ENCODE measurements at regions not wholly inside any gene's neighbourhood (a gene's known extent, or its start where the extent isn't known, plus 50 kb on each side); places are given as distances from the start of the nearest gene placed in this dataset.

DNA sequence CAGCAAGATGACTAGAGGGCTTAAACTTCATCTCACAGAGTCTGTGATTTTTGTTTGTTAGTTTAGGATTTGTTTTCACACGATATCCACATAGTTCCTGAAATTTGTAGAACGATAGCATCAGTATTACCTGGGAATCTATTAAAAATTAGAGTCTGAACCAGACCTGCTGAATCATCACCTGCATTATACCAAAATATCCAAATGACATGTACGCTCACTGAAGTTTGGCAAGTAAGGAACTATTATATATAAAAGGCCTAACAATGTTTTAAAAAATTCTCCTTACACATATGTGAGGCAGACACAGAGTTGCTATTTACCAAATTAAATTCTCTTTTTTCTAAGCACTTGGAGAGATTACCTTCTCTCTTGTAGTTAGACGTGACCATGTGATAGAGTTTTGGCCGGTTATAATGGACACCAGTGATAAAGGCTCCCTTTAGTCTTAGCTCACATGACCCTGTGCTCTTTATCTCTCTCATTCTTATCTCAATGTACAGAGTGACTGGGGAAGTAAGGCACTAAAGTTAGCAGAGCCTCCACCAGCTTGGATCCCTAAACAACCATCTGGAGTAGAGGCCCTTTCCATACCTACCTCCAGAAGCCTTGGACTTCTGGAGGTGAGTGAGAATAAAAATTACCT is 363.1 kb downstream of the DSC3 start:
- TF ChIP-seq CTCF (IDR thresholded peaks at IDR 0.05; ENCODE audit: insufficient read depth, low read length) = no peak
- TF ChIP-seq POLR2AphosphoS5 (IDR thresholded peaks at IDR 0.05; ENCODE audit: low read depth) = no peak
- TF ChIP-seq GABPA (IDR thresholded peaks at IDR 0.05; ENCODE audit: low read depth) = no peak
- TF ChIP-seq, protein P1, sequence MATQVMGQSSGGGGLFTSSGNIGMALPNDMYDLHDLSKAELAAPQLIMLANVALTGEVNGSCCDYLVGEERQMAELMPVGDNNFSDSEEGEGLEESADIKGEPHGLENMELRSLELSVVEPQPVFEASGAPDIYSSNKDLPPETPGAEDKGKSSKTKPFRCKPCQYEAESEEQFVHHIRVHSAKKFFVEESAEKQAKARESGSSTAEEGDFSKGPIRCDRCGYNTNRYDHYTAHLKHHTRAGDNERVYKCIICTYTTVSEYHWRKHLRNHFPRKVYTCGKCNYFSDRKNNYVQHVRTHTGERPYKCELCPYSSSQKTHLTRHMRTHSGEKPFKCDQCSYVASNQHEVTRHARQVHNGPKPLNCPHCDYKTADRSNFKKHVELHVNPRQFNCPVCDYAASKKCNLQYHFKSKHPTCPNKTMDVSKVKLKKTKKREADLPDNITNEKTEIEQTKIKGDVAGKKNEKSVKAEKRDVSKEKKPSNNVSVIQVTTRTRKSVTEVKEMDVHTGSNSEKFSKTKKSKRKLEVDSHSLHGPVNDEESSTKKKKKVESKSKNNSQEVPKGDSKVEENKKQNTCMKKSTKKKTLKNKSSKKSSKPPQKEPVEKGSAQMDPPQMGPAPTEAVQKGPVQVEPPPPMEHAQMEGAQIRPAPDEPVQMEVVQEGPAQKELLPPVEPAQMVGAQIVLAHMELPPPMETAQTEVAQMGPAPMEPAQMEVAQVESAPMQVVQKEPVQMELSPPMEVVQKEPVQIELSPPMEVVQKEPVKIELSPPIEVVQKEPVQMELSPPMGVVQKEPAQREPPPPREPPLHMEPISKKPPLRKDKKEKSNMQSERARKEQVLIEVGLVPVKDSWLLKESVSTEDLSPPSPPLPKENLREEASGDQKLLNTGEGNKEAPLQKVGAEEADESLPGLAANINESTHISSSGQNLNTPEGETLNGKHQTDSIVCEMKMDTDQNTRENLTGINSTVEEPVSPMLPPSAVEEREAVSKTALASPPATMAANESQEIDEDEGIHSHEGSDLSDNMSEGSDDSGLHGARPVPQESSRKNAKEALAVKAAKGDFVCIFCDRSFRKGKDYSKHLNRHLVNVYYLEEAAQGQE (IDR thresholded peaks at IDR 0.05; ENCODE audit: insufficient replicate concordance, low read depth) = no peak
